ENCODE measurements at regions not wholly inside any gene's neighbourhood (a gene's known extent, or its start where the extent isn't known, plus 50 kb on each side); places are given as distances from the start of the nearest gene placed in this dataset.
A peak's percentile ranks its signal among the peaks of the same experiment; 100 is the strongest.

DNA sequence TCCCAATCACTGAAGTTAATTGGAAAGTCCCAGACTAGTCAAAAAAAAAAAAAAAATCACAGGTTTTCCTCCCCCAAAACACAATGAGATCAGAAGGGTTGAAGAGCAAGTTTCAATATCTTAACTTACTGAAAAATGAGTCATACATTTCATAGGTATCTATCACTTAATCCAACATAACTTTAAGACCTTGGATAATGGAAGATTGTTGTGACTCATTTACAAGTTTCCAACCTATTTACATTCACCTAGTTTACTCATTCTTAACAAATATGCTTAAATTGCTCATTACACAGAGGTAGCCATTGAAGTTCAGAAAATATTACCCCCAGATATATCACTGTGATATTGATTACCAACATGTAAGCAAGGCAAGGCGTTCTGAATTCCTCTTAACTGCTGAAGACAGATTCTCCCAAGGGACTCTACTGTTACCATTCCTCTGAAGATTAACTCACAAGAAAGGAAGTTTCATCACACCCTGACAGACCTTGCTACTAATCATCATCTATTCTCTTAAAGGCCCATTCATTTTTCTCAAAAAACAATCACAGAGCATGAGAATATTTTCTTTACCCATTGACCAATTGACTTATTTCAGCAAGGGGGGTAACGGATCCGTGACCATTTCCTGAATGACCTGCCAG lies 563.8 kb downstream of the TLE1 start:
- no peak overlapping the region for H3K4me2 ChIP-seq (ENCODE audit: insufficient read depth, insufficient read length, low read length)

More for the DNA sequence above, 563.8 kb downstream of the TLE1 start:
- Histone ChIP-seq H3K56ac (ENCODE audit: insufficient read length, low read depth, low read length) (no peak overlapping the region), H4K20me1 (ENCODE audit: control insufficient read depth, insufficient read depth, insufficient read length) (no peaks in the 10 kb centered on the region), H3K23ac (ENCODE audit: insufficient read length, low read depth, low read length) (no peak overlapping the region), H4K91ac (ENCODE audit: insufficient read length, low read depth, low read length) (no peak overlapping the region), H3K27me3 (ENCODE audit: insufficient read depth, low read length) (no peaks in the 10 kb centered on the region), H4K5ac (ENCODE audit: insufficient read length, low read depth, low read length) (no peak overlapping the region), H3T11ph (ENCODE audit: low read length) (no peak overlapping the region), H3K9me3 (ENCODE audit: control insufficient read depth, low read depth, low read length) (no peaks in the 10 kb centered on the region), H2BK120ac (ENCODE audit: low read depth, low read length, poor library complexity, severe bottlenecking) (no peak overlapping the region), H3K23me2 (ENCODE audit: insufficient read length, low read depth, low read length, poor library complexity, severe bottlenecking) (no peaks in the 10 kb centered on the region), H3K79me2 (ENCODE audit: insufficient read depth, low read length) (no peaks in the 10 kb centered on the region), H3K79me1 (ENCODE audit: insufficient read depth, low read depth, low read length, poor library complexity, severe bottlenecking) (no peaks in the 10 kb centered on the region), H2AK5ac (ENCODE audit: insufficient read length, low read length) (no peak overlapping the region), H2BK15ac (ENCODE audit: low read depth, low read length) (no peak overlapping the region), H3K14ac (ENCODE audit: insufficient read depth, low read length) (no peak overlapping the region), H2BK20ac (ENCODE audit: low read depth, low read length, poor library complexity, severe bottlenecking) (no peak overlapping the region), H2BK12ac (ENCODE audit: insufficient read length, low read depth, low read length) (no peak overlapping the region), H3K4ac (ENCODE audit: low read depth, low read length) (no peak overlapping the region), H3K9ac (ENCODE audit: extremely low read depth, insufficient read length, low read length) (no peak overlapping the region), H3K18ac (ENCODE audit: insufficient read length, low read depth, low read length) (no peak overlapping the region), H2BK5ac (ENCODE audit: insufficient read length, low read length) (no peak overlapping the region), H4K8ac (replicated peaks; ENCODE audit: insufficient read length, low read depth, low read length) (no peak overlapping the region), H2AFZ (ENCODE audit: low read length) (no peak overlapping the region), H3K4me1 (ENCODE audit: insufficient read depth, low read length) (no peaks in the 10 kb centered on the region), H3K27ac (ENCODE audit: insufficient read length, low read depth, low read length) (no peak overlapping the region)
- DNase-seq, result no peak
- Mint-ChIP-seq H3K27ac (peak overlapping the region in 1 of 3 experiments; percentile 76; a peak in 2 of 7 replicates), H3K4me1 (peaks cover 11 to 14% of the 10 kb centered on the region in 2 experiments; a peak in 3 of 4 replicates), H3K4me3 (no peak overlapping the region), H3K9me3 (no peaks in the 10 kb centered on the region; a peak in 1 of 5 replicates), H3K27me3 (ENCODE audit: low read depth) (no peaks in the 10 kb centered on the region), H3K36me3 (ENCODE audit: insufficient read depth in 1 of 3, low read depth in 3 of 3) (no peaks in the 10 kb centered on the region; a peak in 1 of 7 replicates)
- WGBS (ENCODE audit: extremely low coverage, insufficient read length, low lambda C conversion rate), result no CpG with 5 or more reads among the region's 3 CpGs
- TF ChIP-seq, protein P1, sequence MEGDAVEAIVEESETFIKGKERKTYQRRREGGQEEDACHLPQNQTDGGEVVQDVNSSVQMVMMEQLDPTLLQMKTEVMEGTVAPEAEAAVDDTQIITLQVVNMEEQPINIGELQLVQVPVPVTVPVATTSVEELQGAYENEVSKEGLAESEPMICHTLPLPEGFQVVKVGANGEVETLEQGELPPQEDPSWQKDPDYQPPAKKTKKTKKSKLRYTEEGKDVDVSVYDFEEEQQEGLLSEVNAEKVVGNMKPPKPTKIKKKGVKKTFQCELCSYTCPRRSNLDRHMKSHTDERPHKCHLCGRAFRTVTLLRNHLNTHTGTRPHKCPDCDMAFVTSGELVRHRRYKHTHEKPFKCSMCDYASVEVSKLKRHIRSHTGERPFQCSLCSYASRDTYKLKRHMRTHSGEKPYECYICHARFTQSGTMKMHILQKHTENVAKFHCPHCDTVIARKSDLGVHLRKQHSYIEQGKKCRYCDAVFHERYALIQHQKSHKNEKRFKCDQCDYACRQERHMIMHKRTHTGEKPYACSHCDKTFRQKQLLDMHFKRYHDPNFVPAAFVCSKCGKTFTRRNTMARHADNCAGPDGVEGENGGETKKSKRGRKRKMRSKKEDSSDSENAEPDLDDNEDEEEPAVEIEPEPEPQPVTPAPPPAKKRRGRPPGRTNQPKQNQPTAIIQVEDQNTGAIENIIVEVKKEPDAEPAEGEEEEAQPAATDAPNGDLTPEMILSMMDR (conservative IDR thresholded peaks at IDR 0.05), result no peak

Measured in H9 (cell line).